ENCODE measurements at regions not wholly inside any gene's neighbourhood (a gene's known extent, or its start where the extent isn't known, plus 50 kb on each side); places are given as distances from the start of the nearest gene placed in this dataset.

GRCh38 chr12:20289520-20289919, 78.8 kb upstream of the PDE3A start:
- TF ChIP-seq ZNF565 (CRISPR knock-in tag; conservative IDR thresholded peaks at IDR 0.05; ENCODE audit: low read depth) = no peak
- TF ChIP-seq TSHZ2 (CRISPR knock-in tag; IDR thresholded peaks at IDR 0.05) = no peak
- no peak for TF ChIP-seq RARB (CRISPR knock-in tag; IDR thresholded peaks at IDR 0.05)
- no peak for TF ChIP-seq OSR1 (CRISPR knock-in tag; IDR thresholded peaks at IDR 0.05)
- TF ChIP-seq PPARA (CRISPR knock-in tag; IDR thresholded peaks at IDR 0.05; ENCODE audit: borderline replicate concordance) = no peak
- no peak for TF ChIP-seq ZC3H10 (CRISPR knock-in tag; IDR thresholded peaks at IDR 0.05)
- no peak for TF ChIP-seq ZFP3 (CRISPR knock-in tag; IDR thresholded peaks at IDR 0.05)
- TF ChIP-seq CSRNP3 (CRISPR knock-in tag; IDR thresholded peaks at IDR 0.05) = no peak

Measured in SK-N-SH treated with all-trans-retinoic acid at 6 μM for 48 hours (cell line).